ENCODE measurements at regions not wholly inside any gene's neighbourhood (a gene's known extent, or its start where the extent isn't known, plus 50 kb on each side); places are given as distances from the start of the nearest gene placed in this dataset.

DNA sequence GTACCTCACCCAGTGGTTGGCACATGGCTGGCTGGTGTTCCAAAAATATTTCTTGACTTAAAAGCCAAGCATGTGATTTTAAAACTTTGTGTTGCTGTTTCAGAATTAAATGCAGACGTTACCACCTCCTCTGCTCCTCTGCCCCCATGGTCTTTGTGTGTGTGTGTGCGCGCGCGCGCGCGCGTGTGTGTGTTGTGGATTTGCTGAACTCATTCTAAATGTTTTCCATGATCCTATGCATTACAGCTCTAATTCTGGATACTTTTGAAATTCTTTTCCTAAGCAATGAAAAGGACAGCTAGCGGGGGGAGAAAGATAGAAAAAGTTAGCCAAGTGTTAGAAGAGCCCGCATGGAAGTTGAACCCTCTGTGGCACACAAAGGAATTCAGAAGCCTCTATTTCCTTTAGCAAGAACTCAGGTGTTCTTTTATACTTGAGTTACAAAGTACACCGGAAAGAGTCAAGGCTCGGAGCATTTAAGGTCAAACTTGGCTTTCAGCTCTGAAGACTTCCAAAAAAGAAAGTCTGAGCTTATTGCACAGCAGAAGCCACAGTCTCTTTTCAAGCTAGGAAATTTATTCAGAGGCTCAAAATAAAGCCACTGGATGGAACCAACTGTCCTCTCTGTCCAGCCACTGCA lies 350.5 kb upstream of the TBL1XR1 start:
- TF ChIP-seq, protein P1, sequence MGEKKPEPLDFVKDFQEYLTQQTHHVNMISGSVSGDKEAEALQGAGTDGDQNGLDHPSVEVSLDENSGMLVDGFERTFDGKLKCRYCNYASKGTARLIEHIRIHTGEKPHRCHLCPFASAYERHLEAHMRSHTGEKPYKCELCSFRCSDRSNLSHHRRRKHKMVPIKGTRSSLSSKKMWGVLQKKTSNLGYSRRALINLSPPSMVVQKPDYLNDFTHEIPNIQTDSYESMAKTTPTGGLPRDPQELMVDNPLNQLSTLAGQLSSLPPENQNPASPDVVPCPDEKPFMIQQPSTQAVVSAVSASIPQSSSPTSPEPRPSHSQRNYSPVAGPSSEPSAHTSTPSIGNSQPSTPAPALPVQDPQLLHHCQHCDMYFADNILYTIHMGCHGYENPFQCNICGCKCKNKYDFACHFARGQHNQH (CRISPR knock-in tag; IDR thresholded peaks at IDR 0.05): no peak
- no peak for TF ChIP-seq MYC (CRISPR knock-in tag; IDR thresholded peaks at IDR 0.05; ENCODE audit: borderline replicate concordance)
- no peak for TF ChIP-seq POLR2AphosphoS5 (IDR thresholded peaks at IDR 0.05; ENCODE audit: low read depth, low read length)
